ENCODE measurements at regions not wholly inside any gene's neighbourhood (a gene's known extent, or its start where the extent isn't known, plus 50 kb on each side); places are given as distances from the start of the nearest gene placed in this dataset.
"Not testable (repeated sequence)": the region's sequence is repeated elsewhere in the genome, so short reads cannot be mapped to it uniquely, and the experiment has no call there.

GRCh38 chr2:131711268-131711667 lies 183.6 kb downstream of the CCDC74A start:
- H3K27ac ChIP-seq: not testable (repeated sequence)

GRCh38 chr2:131717907-131718306 lies 190.2 kb downstream of the CCDC74A start:
- not testable (repeated sequence) for H3K27ac ChIP-seq

- H3K27ac ChIP-seq: not testable (repeated sequence)
Measured at GRCh38 chr2:131721163-131721562, 193.5 kb downstream of the CCDC74A start.

GRCh38 chr2:131722256-131722655 lies 194.6 kb downstream of the CCDC74A start:
- H3K27ac ChIP-seq: not testable (repeated sequence)

GRCh38 chr2:131724019-131724418 lies 196.3 kb downstream of the CCDC74A start:
- no peak for TF ChIP-seq ZFX (IDR thresholded peaks at IDR 0.05)
- H3K27ac ChIP-seq: no peak overlapping the region

- H3K27ac ChIP-seq: not testable (repeated sequence)
Measured at GRCh38 chr2:131728451-131728850, 200.8 kb downstream of the CCDC74A start.

GRCh38 chr2:131733530-131733929 lies 205.8 kb downstream of the CCDC74A start:
- not testable (repeated sequence) for H3K27ac ChIP-seq

- H3K27ac ChIP-seq: not testable (repeated sequence)
Measured at GRCh38 chr2:131736406-131736805, 208.7 kb downstream of the CCDC74A start.

GRCh38 chr2:131738533-131738932 lies 210.8 kb downstream of the CCDC74A start:
- not testable (repeated sequence) for H3K27ac ChIP-seq

GRCh38 chr2:131738996-131739434 lies 211.3 kb downstream of the CCDC74A start:
- not testable (repeated sequence) for H3K27ac ChIP-seq

- TF ChIP-seq ZFX (IDR thresholded peaks at IDR 0.05): no peak
- TF ChIP-seq CTCF (conservative IDR thresholded peaks at IDR 0.05): no peak
- H3K27ac ChIP-seq: no peak overlapping the region
Measured at GRCh38 chr2:131753640-131754561, 226.2 kb downstream of the CCDC74A start.

GRCh38 chr2:131754929-131755720 lies 227.4 kb downstream of the CCDC74A start:
- TF ChIP-seq ZFX (IDR thresholded peaks at IDR 0.05) (no peak), CTCF (conservative IDR thresholded peaks at IDR 0.05) (no peak)
- H3K27ac ChIP-seq: no peak overlapping the region

- H3K27ac ChIP-seq: no peak overlapping the region
- TF ChIP-seq ZFX (IDR thresholded peaks at IDR 0.05) (no peak), CTCF (conservative IDR thresholded peaks at IDR 0.05) (no peak)
Measured at GRCh38 chr2:131756141-131756907, 228.6 kb downstream of the CCDC74A start.

- not testable (repeated sequence) for H3K27ac ChIP-seq
Measured at GRCh38 chr2:131758941-131759340, 231.3 kb downstream of the CCDC74A start.

GRCh38 chr2:131774955-131775555 lies 247.4 kb downstream of the CCDC74A start:
- not testable (repeated sequence) for H3K27ac ChIP-seq

Measured in C4-2B (cell line).